CD4-positive, alpha-beta T cell (primary cell): ENCODE measurements at regions not wholly inside any gene's neighbourhood (a gene's known extent, or its start where the extent isn't known, plus 50 kb on each side); places are given as distances from the start of the nearest gene placed in this dataset.

Source experiments
- ATAC-seq: fragments of 200-7000 bp; cut with Tn5 transposase; one replicate; pipeline ENCODE4 v1.10.0; 2022; ENCODE audit warnings: mild to moderate bottlenecking; ENCODE audit not compliant: poor library complexity
- CTCF ChIA-PET: fragments of 350-600 bp; sonication (Branson Sonifier 250); formaldehyde crosslinking; loops from one replicate; lab custom pipeline; 2021; ENCODE audit warnings: antibody characterized with exemption, inconsistent platforms; lab: Charles Lee
- POLR2A ChIA-PET: fragments of 350-600 bp; sonication (Branson Sonifier 250); formaldehyde crosslinking; loops from one replicate; lab custom pipeline; 2021; ENCODE audit warnings: antibody characterized with exemption, inconsistent platforms; lab: Charles Lee
- DNase-seq, 14 experiments: peaks; one replicate each; pipeline ENCODE4 v3.0.0-alpha.2; 2013 to 2020; ENCODE audit warnings: mixed read lengths in 2 of 14
- H3K27ac ChIP-seq, 2 donors: one replicate each; pipeline versions ENCODE4 v1.5.1 to v1.7.0; 2013; ENCODE audit warnings: low read length in 2 of 2, low read depth in 1 of 2, mild to moderate bottlenecking in 1 of 2
- H3K27me3 ChIP-seq, 2 experiments: 1 replicate in 1 of 2; 2 replicates in 1 of 2; pipeline versions ENCODE4 v1.6.1 to v1.7.0; 2013; ENCODE audit warnings: low read length in 2 of 2, control low read depth in 1 of 2, mild to moderate bottlenecking in 1 of 2, moderate library complexity in 1 of 2; ENCODE audit not compliant: insufficient read depth in 2 of 2, control insufficient read depth in 1 of 2
- H3K36me3 ChIP-seq: one replicate; pipeline ENCODE4 v1.6.1; 2013; ENCODE audit warnings: low read length, control low read depth; ENCODE audit not compliant: insufficient read depth
- H3K4me1 ChIP-seq: one replicate; pipeline ENCODE4 v1.6.1; 2013; ENCODE audit warnings: low read length, control low read depth; ENCODE audit not compliant: insufficient read depth
- H3K4me3 ChIP-seq: one replicate; pipeline ENCODE4 v1.5.1; 2013; ENCODE audit warnings: mild to moderate bottlenecking, low read length, moderate library complexity
- H3K9me3 ChIP-seq, 2 experiments: 1 replicate in 1 of 2; 2 replicates in 1 of 2; pipeline versions ENCODE4 v1.6.1 to v1.7.0; 2013; ENCODE audit warnings: low read length in 2 of 2, mild to moderate bottlenecking in 2 of 2, control low read depth in 1 of 2, moderate library complexity in 1 of 2; ENCODE audit not compliant: control insufficient read depth in 1 of 2, insufficient read depth in 1 of 2
- H3K27ac Mint-ChIP-seq: one replicate; pipeline ENCODE4 v1.8.0; 2020; ENCODE audit warnings: mixed read lengths
- H3K27me3 Mint-ChIP-seq: one replicate; pipeline ENCODE4 v1.8.0; 2021; ENCODE audit warnings: mixed read lengths
- H3K36me3 Mint-ChIP-seq: one replicate; pipeline ENCODE4 v1.8.0; 2021; ENCODE audit warnings: low read depth, mixed read lengths
- H3K4me1 Mint-ChIP-seq: one replicate; pipeline ENCODE4 v1.8.0; 2021; ENCODE audit warnings: low read depth, mixed read lengths
- H3K4me3 Mint-ChIP-seq: one replicate; pipeline ENCODE4 v1.8.0; 2020; ENCODE audit warnings: mild to moderate bottlenecking, mixed read lengths
- H3K9me3 Mint-ChIP-seq: one replicate; pipeline ENCODE4 v1.8.0; 2020; ENCODE audit warnings: mixed read lengths
- intact Hi-C, 2 experiments: fragments of 100-400 bp; cut with DNase I in 1 of 2; cut with micrococcal nuclease in 1 of 2; formaldehyde crosslinking; loops; one replicate each; pipeline versions ENCODE4 v1.15.1 to v1.9.0; 2023 to 2025; cut with DNase I, micrococcal nuclease
- TF ChIP-seq, protein P1 (sequence below): fragments of 200-600 bp; IDR thresholded peaks from one replicate; pipeline ENCODE4 v1.8.0; 2022; ENCODE audit warnings: antibody characterized with exemption, mild to moderate bottlenecking

- TF ChIP-seq, protein P1, sequence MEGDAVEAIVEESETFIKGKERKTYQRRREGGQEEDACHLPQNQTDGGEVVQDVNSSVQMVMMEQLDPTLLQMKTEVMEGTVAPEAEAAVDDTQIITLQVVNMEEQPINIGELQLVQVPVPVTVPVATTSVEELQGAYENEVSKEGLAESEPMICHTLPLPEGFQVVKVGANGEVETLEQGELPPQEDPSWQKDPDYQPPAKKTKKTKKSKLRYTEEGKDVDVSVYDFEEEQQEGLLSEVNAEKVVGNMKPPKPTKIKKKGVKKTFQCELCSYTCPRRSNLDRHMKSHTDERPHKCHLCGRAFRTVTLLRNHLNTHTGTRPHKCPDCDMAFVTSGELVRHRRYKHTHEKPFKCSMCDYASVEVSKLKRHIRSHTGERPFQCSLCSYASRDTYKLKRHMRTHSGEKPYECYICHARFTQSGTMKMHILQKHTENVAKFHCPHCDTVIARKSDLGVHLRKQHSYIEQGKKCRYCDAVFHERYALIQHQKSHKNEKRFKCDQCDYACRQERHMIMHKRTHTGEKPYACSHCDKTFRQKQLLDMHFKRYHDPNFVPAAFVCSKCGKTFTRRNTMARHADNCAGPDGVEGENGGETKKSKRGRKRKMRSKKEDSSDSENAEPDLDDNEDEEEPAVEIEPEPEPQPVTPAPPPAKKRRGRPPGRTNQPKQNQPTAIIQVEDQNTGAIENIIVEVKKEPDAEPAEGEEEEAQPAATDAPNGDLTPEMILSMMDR = no peak
Measured at GRCh38 chr4:155120536-155120935, 87.9 kb upstream of the NPY2R start.

DNA sequence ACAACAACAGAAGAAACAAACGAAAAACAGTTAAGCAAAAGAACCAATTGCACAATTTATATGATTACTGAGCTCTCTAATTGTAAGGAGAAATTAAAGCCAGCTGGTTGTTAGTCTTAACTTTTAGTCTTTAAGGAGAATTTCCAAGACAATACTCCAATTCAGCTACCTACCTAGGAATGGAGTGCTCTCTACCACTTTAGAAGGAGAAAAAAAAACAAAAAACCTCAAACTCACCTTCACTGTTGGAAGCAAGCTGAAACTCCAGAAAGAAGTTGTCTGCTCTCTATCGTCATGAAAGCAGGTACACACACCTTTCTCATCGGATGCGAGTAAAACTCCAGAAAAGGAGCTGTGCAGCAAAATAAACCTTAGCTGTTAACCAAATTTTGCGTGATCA is 86.1 kb upstream of the NPY2R start:
- no peaks in the 10 kb centered on the region for H3K36me3 ChIP-seq
- H3K27ac ChIP-seq = no peak overlapping the region
- ChIA-PET POLR2A (no interaction called here), CTCF (no interaction called here)
- Mint-ChIP-seq H3K36me3 (no peaks in the 10 kb centered on the region), H3K27ac (no peak overlapping the region), H3K27me3 (peaks cover 3% of the 10 kb centered on the region), H3K4me1 (no peaks in the 10 kb centered on the region), H3K9me3 (peaks cover 5% of the 10 kb centered on the region), H3K4me3 (no peak overlapping the region)
- no peak for ATAC-seq
- DNase-seq = no peak
- no peaks in the 10 kb centered on the region for H3K4me1 ChIP-seq
- H3K9me3 ChIP-seq = no peaks in the 10 kb centered on the region
- H3K4me3 ChIP-seq = no peak overlapping the region
- TF ChIP-seq, protein P1 = no peak
- H3K27me3 ChIP-seq = no peaks in the 10 kb centered on the region
- intact Hi-C loops = no loop called here

More at GRCh38 chr4:155120536-155120935, 87.9 kb upstream of the NPY2R start:
- DNase-seq (no peak), ATAC-seq (no peak)
- ChIA-PET POLR2A (no interaction called here), CTCF (no interaction called here)
- H3K9me3 ChIP-seq = no peaks in the 10 kb centered on the region
- H3K9me3 Mint-ChIP-seq = peaks cover 5% of the 10 kb centered on the region
- no peaks in the 10 kb centered on the region for H3K4me1 Mint-ChIP-seq
- H3K27me3 Mint-ChIP-seq = peaks cover 3% of the 10 kb centered on the region
- no peaks in the 10 kb centered on the region for H3K4me1 ChIP-seq
- H3K27me3 ChIP-seq = no peaks in the 10 kb centered on the region
- H3K36me3 ChIP-seq = no peaks in the 10 kb centered on the region
- intact Hi-C loops = no loop called here
- H3K27ac Mint-ChIP-seq = no peak overlapping the region
- H3K4me3 ChIP-seq = no peak overlapping the region
- H3K36me3 Mint-ChIP-seq = no peaks in the 10 kb centered on the region
- no peak overlapping the region for H3K4me3 Mint-ChIP-seq
- H3K27ac ChIP-seq = no peak overlapping the region

- DNase-seq = no peak
- no peak overlapping the region for H3K27ac Mint-ChIP-seq
- no peaks in the 10 kb centered on the region for H3K27me3 ChIP-seq
- H3K4me3 ChIP-seq = no peak overlapping the region
- ATAC-seq = no peak
- H3K4me3 Mint-ChIP-seq = no peak overlapping the region
- ChIA-PET CTCF (no interaction called here), POLR2A (no interaction called here)
- intact Hi-C loops = no loop called here
- no peaks in the 10 kb centered on the region for H3K36me3 Mint-ChIP-seq
- no peaks in the 10 kb centered on the region for H3K27me3 Mint-ChIP-seq
- H3K9me3 Mint-ChIP-seq = peaks cover 3% of the 10 kb centered on the region
- H3K9me3 ChIP-seq = no peaks in the 10 kb centered on the region
- TF ChIP-seq, protein P1 = no peak
- no peaks in the 10 kb centered on the region for H3K4me1 ChIP-seq
- no peaks in the 10 kb centered on the region for H3K36me3 ChIP-seq
- no peak overlapping the region for H3K27ac ChIP-seq
- H3K4me1 Mint-ChIP-seq = no peaks in the 10 kb centered on the region
Measured at GRCh38 chr4:155134136-155134535, 74.3 kb upstream of the NPY2R start.
